HEK293 (cell line): ENCODE measurements at regions not wholly inside any gene's neighbourhood (a gene's known extent, or its start where the extent isn't known, plus 50 kb on each side); places are given as distances from the start of the nearest gene placed in this dataset.

Experiments used
- CTCF ChIA-PET: fragments of 350-600 bp; formaldehyde crosslinking; extraction: SDS; loops from one replicate; lab custom pipeline; 2021; ENCODE audit warnings: antibody characterized with exemption; lab: Yijun Ruan, JAX
- POLR2A ChIA-PET: fragments of 300-600 bp; formaldehyde crosslinking; extraction: SDS; loops from one replicate; lab custom pipeline; 2020; ENCODE audit warnings: antibody characterized with exemption, inconsistent platforms; lab: Yijun Ruan, JAX
- H3K27ac ChIP-seq: fragments of 200-500 bp; sonication (Bioruptor generic); 2 replicates; pipeline ENCODE4 v1.5.1; 2014; ENCODE audit warnings: low read depth, low read length, control low read depth, inconsistent platforms; ENCODE audit errors: extremely low read depth
- H3K36me3 ChIP-seq, 2 experiments: fragments of 200-500 bp in 1 of 2; sonication (Bioruptor generic) in 1 of 2; 1 replicate in 1 of 2; 2 replicates in 1 of 2; pipeline ENCODE4 v1.5.1; 2014 to 2017; ENCODE audit warnings: inconsistent platforms in 2 of 2, low read length in 2 of 2; ENCODE audit not compliant: control insufficient read depth in 2 of 2, insufficient read depth in 1 of 2
- H3K4me1 ChIP-seq: fragments of 200-500 bp; sonication (Bioruptor generic); 2 replicates; pipeline ENCODE4 v1.5.1; 2014; ENCODE audit warnings: mild to moderate bottlenecking, low read length, inconsistent platforms; ENCODE audit not compliant: control insufficient read depth, insufficient read depth
- H3K4me3 ChIP-seq: 2 replicates; pipeline ENCODE4 v1.5.1; 2011; ENCODE audit warnings: low read depth, mild to moderate bottlenecking, control low read depth, low read length, moderate library complexity
- H3K9me3 ChIP-seq: fragments of 200-500 bp; sonication (Bioruptor generic); 2 replicates; pipeline ENCODE4 v1.5.1; 2014; ENCODE audit warnings: low read depth, low read length, inconsistent platforms; ENCODE audit not compliant: control insufficient read depth, insufficient read depth
- GLIS1 ChIP-seq: fragments of 450-650 bp; formaldehyde crosslinking; IDR thresholded peaks from 2 replicates; pipeline ENCODE4 v1.5.1; 2016; ENCODE audit warnings: missing biosample characterization, missing genetic modification characterization
- KLF1 ChIP-seq: fragments of 450-650 bp; formaldehyde crosslinking; IDR thresholded peaks from 2 replicates; pipeline ENCODE4 v1.5.1; 2016; ENCODE audit warnings: missing biosample characterization, missing genetic modification characterization
- PRDM1 ChIP-seq: fragments of 450-650 bp; formaldehyde crosslinking; IDR thresholded peaks from 2 replicates; pipeline ENCODE4; 2016; ENCODE audit warnings: missing biosample characterization, missing genetic modification characterization
- PRDM6 ChIP-seq: fragments of 450-650 bp; formaldehyde crosslinking; IDR thresholded peaks from 2 replicates; pipeline ENCODE4 v1.5.1; 2017; ENCODE audit warnings: missing biosample characterization, missing genetic modification characterization
- ZBTB49 ChIP-seq: fragments of 450-650 bp; formaldehyde crosslinking; IDR thresholded peaks from 2 replicates; pipeline ENCODE4 v1.5.1; 2016; ENCODE audit warnings: missing biosample characterization, missing genetic modification characterization, low read depth
- ZFP69B ChIP-seq: fragments of 450-650 bp; formaldehyde crosslinking; IDR thresholded peaks from 2 replicates; pipeline ENCODE4 v1.5.1; 2016; ENCODE audit warnings: missing biosample characterization, missing genetic modification characterization
- ZNF133 ChIP-seq: fragments of 450-650 bp; formaldehyde crosslinking; IDR thresholded peaks from 2 replicates; pipeline ENCODE4 v1.5.1; 2016; ENCODE audit warnings: missing biosample characterization, missing genetic modification characterization
- ZNF214 ChIP-seq: fragments of 450-650 bp; formaldehyde crosslinking; IDR thresholded peaks from 2 replicates; pipeline ENCODE4 v1.5.1; 2017; ENCODE audit warnings: missing biosample characterization, mild to moderate bottlenecking, missing genetic modification characterization, borderline replicate concordance
- ZNF274 ChIP-seq, 2 experiments: fragments of 200-500 bp in 1 of 2; fragments of 450-650 bp in 1 of 2; sonication (Bioruptor generic) in 1 of 2; formaldehyde crosslinking in 1 of 2; IDR thresholded peaks; 2 replicates each; pipeline versions ENCODE4 v1.5.1 to v1.6.1; 2014 to 2016; ENCODE audit warnings: borderline replicate concordance in 1 of 2, inconsistent platforms in 1 of 2, low read length in 1 of 2, missing biosample characterization in 1 of 2, missing genetic modification characterization in 1 of 2
- ZNF391 ChIP-seq: fragments of 450-650 bp; formaldehyde crosslinking; IDR thresholded peaks from 2 replicates; pipeline ENCODE4 v1.5.1; 2016; ENCODE audit warnings: low read depth, missing biosample characterization, missing genetic modification characterization, borderline replicate concordance
- ZNF521 ChIP-seq: fragments of 450-650 bp; formaldehyde crosslinking; IDR thresholded peaks from 2 replicates; pipeline ENCODE4 v1.5.1; 2017; ENCODE audit warnings: missing biosample characterization, mild to moderate bottlenecking, missing genetic modification characterization
- ZNF624 ChIP-seq: fragments of 450-650 bp; formaldehyde crosslinking; IDR thresholded peaks from 2 replicates; pipeline ENCODE4 v1.5.1; 2017; ENCODE audit warnings: missing biosample characterization, missing genetic modification characterization
- ZNF704 ChIP-seq: fragments of 450-650 bp; formaldehyde crosslinking; IDR thresholded peaks from 2 replicates; pipeline ENCODE4 v1.5.1; 2016; ENCODE audit warnings: missing biosample characterization, missing genetic modification characterization
- ZNF768 ChIP-seq: fragments of 450-650 bp; formaldehyde crosslinking; IDR thresholded peaks from 2 replicates; pipeline ENCODE4 v1.5.1; 2018; ENCODE audit warnings: missing biosample characterization, mild to moderate bottlenecking, missing genetic modification characterization
- ZNF843 ChIP-seq: fragments of 450-650 bp; formaldehyde crosslinking; IDR thresholded peaks from 2 replicates; pipeline ENCODE4 v1.5.1; 2016; ENCODE audit warnings: missing biosample characterization, missing genetic modification characterization

DNA sequence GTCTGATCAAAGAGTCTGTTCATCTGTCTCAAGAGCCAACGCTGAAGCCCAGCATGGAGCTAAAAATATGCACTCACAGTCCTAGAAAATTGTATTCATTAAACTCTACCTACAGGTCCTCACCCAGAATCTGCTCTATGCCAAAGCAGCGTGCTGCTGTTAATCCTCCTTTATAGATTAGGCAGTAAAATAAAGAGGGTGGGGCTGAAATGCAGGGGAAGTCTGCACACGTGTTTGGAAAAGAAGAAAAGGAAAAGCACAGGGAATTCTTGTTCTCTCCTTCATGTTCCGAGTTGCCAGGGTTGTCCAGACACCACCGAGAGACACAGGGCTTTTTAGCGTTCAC lies 121.4 kb upstream of the TMEM161B start:
- Histone ChIP-seq H3K4me3 (no peak overlapping the region), H3K27ac (no peak overlapping the region), H3K4me1 (peaks cover 17% of the 10 kb centered on the region), H3K36me3 (no peaks in the 10 kb centered on the region), H3K9me3 (no peaks in the 10 kb centered on the region)
- ChIA-PET CTCF (no interaction called here), POLR2A (no interaction called here)
- TF ChIP-seq ZNF624 (tag by site-specific recombination) = no peak
- 0 out of 2 replicates have a peak, but pooled peaks have one; percentile 3 for TF ChIP-seq PRDM6 (tag by site-specific recombination)
- TF ChIP-seq KLF1 (tag by site-specific recombination) = 0 out of 2 replicates have a peak, but pooled peaks have one; percentile 30

GRCh38 chr5:88389338-88390095 lies 120.9 kb upstream of the TMEM161B start:
- ChIA-PET CTCF (no interaction called here), POLR2A (no interaction called here)
- Histone ChIP-seq H3K4me1 (peaks cover 17% of the 10 kb centered on the region), H3K27ac (no peak overlapping the region), H3K4me3 (no peak overlapping the region), H3K36me3 (no peaks in the 10 kb centered on the region), H3K9me3 (no peaks in the 10 kb centered on the region)
- TF ChIP-seq ZNF704 = no peak
- TF ChIP-seq ZNF274 (IDR thresholded peaks at IDR 0.05; ENCODE audit: low read length) = no peak
- TF ChIP-seq ZNF274 (tag by site-specific recombination; IDR thresholded peaks at IDR 0.05; ENCODE audit: borderline replicate concordance) = no peak
- TF ChIP-seq ZNF214 = no peak
- TF ChIP-seq GLIS1 = peak; percentile 78
- no peak for TF ChIP-seq ZNF843
- TF ChIP-seq ZNF521 (tag by site-specific recombination) = no peak
- TF ChIP-seq ZNF768 (tag by site-specific recombination) = no peak
- no peak for TF ChIP-seq ZFP69B (tag by site-specific recombination)
- peak; percentile 19; the same call in 1 of the 2 replicates for TF ChIP-seq PRDM6 (tag by site-specific recombination)
- TF ChIP-seq ZNF133 (tag by site-specific recombination) = no peak
- TF ChIP-seq PRDM1 (tag by site-specific recombination) = peak; percentile 36; the same call in 1 of the 2 replicates
- no peak for TF ChIP-seq ZBTB49 (tag by site-specific recombination)
- no peak for TF ChIP-seq ZNF391 (tag by site-specific recombination)
